CD14-positive monocyte (primary cell): ENCODE measurements at regions not wholly inside any gene's neighbourhood (a gene's known extent, or its start where the extent isn't known, plus 50 kb on each side); places are given as distances from the start of the nearest gene placed in this dataset.

Source experiments
- DNase-seq, 3 donors: peaks; one replicate each; pipeline ENCODE4 v3.0.0-alpha.2; 2011 to 2022
- H2AFZ ChIP-seq: 2 replicates; pipeline ENCODE4 v1.6.0; 2012; ENCODE audit warnings: mild to moderate bottlenecking, low read depth, low read length, inconsistent platforms; ENCODE audit not compliant: insufficient read depth, poor library complexity, severe bottlenecking
- H3K27ac ChIP-seq, 2 donors: 1 replicate in 1 of 2; 2 replicates in 1 of 2; pipeline ENCODE4 v1.5.1; 2012 to 2013; ENCODE audit warnings: low read length in 2 of 2, control low read depth in 1 of 2, inconsistent platforms in 1 of 2, low read depth in 1 of 2, mild to moderate bottlenecking in 1 of 2
- H3K27me3 ChIP-seq, 2 donors: one replicate each; pipeline versions ENCODE4 v1.6.0 to v1.6.1; 2011 to 2013; ENCODE audit warnings: low read length in 2 of 2; ENCODE audit not compliant: control insufficient read depth in 2 of 2, insufficient read depth in 2 of 2
- H3K36me3 ChIP-seq, 2 donors: replicated peaks in 1 of 2; 1 replicate in 1 of 2; 2 replicates in 1 of 2; pipeline versions ENCODE4 v1.5.1 to v1.6.1; 2012 to 2013; ENCODE audit warnings: low read length in 2 of 2, control low read depth in 1 of 2, inconsistent platforms in 1 of 2, mild to moderate bottlenecking in 1 of 2; ENCODE audit not compliant: insufficient read depth in 2 of 2, control insufficient read depth in 1 of 2
- H3K4me1 ChIP-seq, 2 donors: 1 replicate in 1 of 2; 2 replicates in 1 of 2; pipeline versions ENCODE4 v1.5.1 to v1.6.1; 2012 to 2013; ENCODE audit warnings: low read length in 2 of 2, control low read depth in 1 of 2, inconsistent platforms in 1 of 2, mild to moderate bottlenecking in 1 of 2, moderate library complexity in 1 of 2; ENCODE audit not compliant: insufficient read depth in 2 of 2, control insufficient read depth in 1 of 2
- H3K4me2 ChIP-seq: replicated peaks from 2 replicates; pipeline ENCODE3; 2012; ENCODE audit warnings: low read length, moderate library complexity, mild to moderate bottlenecking; ENCODE audit not compliant: poor library complexity, severe bottlenecking; ENCODE audit errors: extremely low read depth
- H3K4me3 ChIP-seq, 3 experiments: fragments of 200-600 bp in 1 of 3; sonication (generic) in 1 of 3; replicated peaks in 1 of 3; 1 replicate in 2 of 3; 2 replicates in 1 of 3; pipeline ENCODE4 v1.5.1; 2011 to 2013; ENCODE audit warnings: low read length in 3 of 3, mild to moderate bottlenecking in 3 of 3, control low read depth in 2 of 3, low read depth in 2 of 3, inconsistent platforms in 1 of 3, moderate library complexity in 1 of 3
- H3K79me2 ChIP-seq: 2 replicates; pipeline ENCODE4 v1.6.0; 2012; ENCODE audit warnings: mild to moderate bottlenecking, control low read depth, inconsistent platforms, low read length, moderate library complexity; ENCODE audit not compliant: insufficient read depth
- H3K9ac ChIP-seq: 2 replicates; pipeline ENCODE4 v1.6.0; 2017; ENCODE audit warnings: low read length, mild to moderate bottlenecking; ENCODE audit not compliant: insufficient read depth, poor library complexity, severe bottlenecking
- H3K9me3 ChIP-seq, 2 donors: replicated peaks in 1 of 2; 1 replicate in 1 of 2; 2 replicates in 1 of 2; pipeline versions ENCODE4 v1.5.1 to v1.6.1; 2012 to 2013; ENCODE audit warnings: low read length in 2 of 2, control low read depth in 1 of 2; ENCODE audit not compliant: control insufficient read depth in 1 of 2, insufficient read depth in 1 of 2
- H4K20me1 ChIP-seq: 2 replicates; pipeline ENCODE4 v1.6.0; 2012; ENCODE audit warnings: mild to moderate bottlenecking, low read length, control low read depth, moderate library complexity; ENCODE audit not compliant: insufficient read depth
- H3K27ac Mint-ChIP-seq, 7 donors: one replicate each; pipeline ENCODE4 v1.8.0; 2020; ENCODE audit warnings: mild to moderate bottlenecking in 7 of 7, mixed read lengths in 7 of 7, moderate library complexity in 6 of 7, inconsistent platforms in 2 of 7
- H3K27me3 Mint-ChIP-seq, 3 donors: one replicate each; pipeline ENCODE4 v1.8.0; 2021 to 2022; ENCODE audit warnings: low read depth in 3 of 3, mild to moderate bottlenecking in 3 of 3, mixed read lengths in 3 of 3, moderate library complexity in 3 of 3, inconsistent platforms in 1 of 3
- H3K36me3 Mint-ChIP-seq, 2 donors: one replicate each; pipeline ENCODE4 v1.8.0; 2020; ENCODE audit warnings: mixed read lengths in 2 of 2, inconsistent platforms in 1 of 2, mild to moderate bottlenecking in 1 of 2
- H3K4me1 Mint-ChIP-seq: one replicate; pipeline ENCODE4 v1.8.0; 2020; ENCODE audit warnings: mild to moderate bottlenecking, mixed read lengths
- H3K4me3 Mint-ChIP-seq, 2 donors: one replicate each; pipeline ENCODE4 v1.8.0; 2020; ENCODE audit warnings: mild to moderate bottlenecking in 2 of 2, mixed read lengths in 2 of 2, moderate library complexity in 1 of 2
- H3K9me3 Mint-ChIP-seq, 7 donors: one replicate each; pipeline ENCODE4 v1.8.0; 2020 to 2022; ENCODE audit warnings: mixed read lengths in 7 of 7, mild to moderate bottlenecking in 6 of 7, moderate library complexity in 6 of 7, inconsistent platforms in 2 of 7
- WGBS: methylation state at CpG from one replicate; pipeline ENCODE4 v1.1.5; 2013; ENCODE audit warnings: missing lambda C conversion rate; ENCODE audit not compliant: insufficient coverage; 5-methylcytosine and 5-hydroxymethylcytosine counted together
- intact Hi-C, 2 donors: fragments of 100-400 bp; cut with micrococcal nuclease; formaldehyde crosslinking; loops; one replicate each; pipeline versions ENCODE4 v1.15.0 to v1.15.1; 2023
- TF ChIP-seq, protein P1 (sequence below): fragments of 200-600 bp; IDR thresholded peaks from one replicate; pipeline ENCODE4 v1.8.0; 2022; ENCODE audit warnings: antibody characterized with exemption, mild to moderate bottlenecking

DNA sequence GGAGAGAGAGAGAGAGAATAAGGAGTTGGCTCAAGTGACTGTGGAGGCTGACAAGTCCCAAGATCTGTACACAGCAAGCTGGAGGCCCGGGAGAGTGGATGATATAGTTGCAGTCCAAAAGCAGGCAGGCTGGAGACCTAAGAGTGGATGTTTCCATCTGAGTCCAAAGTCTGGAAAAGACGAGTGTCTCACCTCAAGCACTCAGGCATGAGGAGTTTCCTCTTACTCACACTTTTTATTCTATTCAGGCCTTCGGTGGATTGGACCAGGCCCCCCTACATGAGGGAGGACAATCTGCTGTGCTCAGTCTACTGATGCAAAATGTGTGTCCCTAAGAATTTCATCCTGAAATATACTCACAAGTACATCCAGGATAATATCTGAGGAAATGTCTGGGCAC is 484.6 kb downstream of the VRK1 start:
- TF ChIP-seq, protein P1, sequence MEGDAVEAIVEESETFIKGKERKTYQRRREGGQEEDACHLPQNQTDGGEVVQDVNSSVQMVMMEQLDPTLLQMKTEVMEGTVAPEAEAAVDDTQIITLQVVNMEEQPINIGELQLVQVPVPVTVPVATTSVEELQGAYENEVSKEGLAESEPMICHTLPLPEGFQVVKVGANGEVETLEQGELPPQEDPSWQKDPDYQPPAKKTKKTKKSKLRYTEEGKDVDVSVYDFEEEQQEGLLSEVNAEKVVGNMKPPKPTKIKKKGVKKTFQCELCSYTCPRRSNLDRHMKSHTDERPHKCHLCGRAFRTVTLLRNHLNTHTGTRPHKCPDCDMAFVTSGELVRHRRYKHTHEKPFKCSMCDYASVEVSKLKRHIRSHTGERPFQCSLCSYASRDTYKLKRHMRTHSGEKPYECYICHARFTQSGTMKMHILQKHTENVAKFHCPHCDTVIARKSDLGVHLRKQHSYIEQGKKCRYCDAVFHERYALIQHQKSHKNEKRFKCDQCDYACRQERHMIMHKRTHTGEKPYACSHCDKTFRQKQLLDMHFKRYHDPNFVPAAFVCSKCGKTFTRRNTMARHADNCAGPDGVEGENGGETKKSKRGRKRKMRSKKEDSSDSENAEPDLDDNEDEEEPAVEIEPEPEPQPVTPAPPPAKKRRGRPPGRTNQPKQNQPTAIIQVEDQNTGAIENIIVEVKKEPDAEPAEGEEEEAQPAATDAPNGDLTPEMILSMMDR: no peak
- H3K27me3 Mint-ChIP-seq: peaks cover 7 to 8% (median 7%) of the 10 kb centered on the region in 3 donors
- no peak overlapping the region for H3K4me3 Mint-ChIP-seq
- H3K4me1 ChIP-seq: no peaks in the 10 kb centered on the region
- no peak overlapping the region for H2AFZ ChIP-seq
- no peaks in the 10 kb centered on the region for H3K27me3 ChIP-seq
- no peak overlapping the region for H3K4me2 ChIP-seq
- no peak overlapping the region for H3K9ac ChIP-seq
- H3K36me3 ChIP-seq: no peaks in the 10 kb centered on the region
- H3K79me2 ChIP-seq: no peaks in the 10 kb centered on the region
- no peaks in the 10 kb centered on the region for H3K9me3 ChIP-seq
- H3K9me3 Mint-ChIP-seq: peaks cover 0 to 3% (median 0%) of the 10 kb centered on the region in 7 donors
- no peak for DNase-seq
- no CpG with 5 or more reads among the region's 3 CpGs for WGBS
- intact Hi-C loops: no loop called here
- no peak overlapping the region for H3K27ac Mint-ChIP-seq
- H3K27ac ChIP-seq: no peak overlapping the region
- no peaks in the 10 kb centered on the region for H3K36me3 Mint-ChIP-seq
- no peak overlapping the region for H3K4me3 ChIP-seq
- peaks cover 2% of the 10 kb centered on the region for H3K4me1 Mint-ChIP-seq
- no peaks in the 10 kb centered on the region for H4K20me1 ChIP-seq

DNA sequence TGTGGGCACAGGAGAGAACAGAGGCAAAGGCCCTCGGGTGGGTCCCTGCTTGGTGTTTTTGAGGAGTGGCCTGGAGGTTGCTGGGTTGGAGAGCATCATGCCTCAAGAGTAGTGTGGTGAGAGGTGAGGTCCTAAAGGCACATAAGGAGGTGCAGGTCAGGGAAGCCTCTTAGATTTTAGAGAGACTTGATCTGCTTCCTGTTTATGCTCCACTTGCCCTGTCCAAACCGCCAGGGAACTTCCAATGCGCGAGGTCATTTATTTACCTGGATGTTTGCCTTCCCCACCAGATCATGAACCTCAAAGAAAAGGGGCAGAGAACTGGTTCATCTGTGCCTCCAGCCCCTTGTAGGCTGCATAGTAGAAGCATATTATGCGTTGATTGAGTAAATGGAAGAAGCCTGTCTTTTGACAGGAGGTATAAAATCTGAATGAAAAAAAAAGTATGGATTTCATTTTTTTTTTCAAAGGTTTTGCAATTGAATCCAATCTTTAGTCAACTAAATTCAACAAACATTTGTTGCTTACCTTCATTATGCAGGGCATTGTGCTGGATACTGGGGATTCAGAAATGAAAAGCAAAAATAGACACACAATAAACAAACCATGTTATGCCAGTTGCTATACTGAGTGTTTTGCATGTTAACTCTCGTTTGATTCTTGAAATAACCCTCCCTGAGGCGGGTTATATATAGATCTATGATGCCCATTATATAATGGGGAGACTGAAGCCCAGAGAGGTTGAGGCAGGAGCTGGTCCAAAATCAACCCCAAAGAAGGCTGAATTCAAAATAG is 485.2 kb downstream of the VRK1 start:
- intact Hi-C loops: no loop called here
- TF ChIP-seq, protein P1: no peak
- no CpG with 5 or more reads among the region's 7 CpGs for WGBS
- Histone ChIP-seq H3K9me3 (no peaks in the 10 kb centered on the region), H3K4me1 (no peaks in the 10 kb centered on the region), H4K20me1 (no peaks in the 10 kb centered on the region), H3K9ac (no peak overlapping the region), H3K27ac (no peak overlapping the region), H3K36me3 (no peaks in the 10 kb centered on the region), H3K79me2 (no peaks in the 10 kb centered on the region), H3K4me3 (no peak overlapping the region), H3K4me2 (no peak overlapping the region), H3K27me3 (no peaks in the 10 kb centered on the region), H2AFZ (no peak overlapping the region)
- Mint-ChIP-seq H3K9me3 (peaks cover 0 to 3% (median 0%) of the 10 kb centered on the region in 7 donors), H3K4me3 (no peak overlapping the region), H3K27me3 (peaks cover 5 to 8% (median 6%) of the 10 kb centered on the region in 3 donors), H3K36me3 (no peaks in the 10 kb centered on the region), H3K27ac (no peak overlapping the region), H3K4me1 (no peaks in the 10 kb centered on the region)
- no peak for DNase-seq
